Stimulated activated CD8-positive, alpha-beta memory T cell treated with anti-CD3 and anti-CD28 coated beads, Interleukin-12 subunit alpha, Interleukin-12 subunit beta, amount 100 ng/mL, for 4 hours (primary cell): ENCODE measurements at regions not wholly inside any gene's neighbourhood (a gene's known extent, or its start where the extent isn't known, plus 50 kb on each side); places are given as distances from the start of the nearest gene placed in this dataset.
"Not testable (repeated sequence)": the region's sequence is repeated elsewhere in the genome, so short reads cannot be mapped to it uniquely, and the experiment has no call there.

Experiments used
- DNase-seq: peaks from one replicate; pipeline ENCODE4 v3.0.0-alpha.2; 2020; ENCODE audit warnings: low read depth

- DNase-seq, result no peak
These were observed 84.1 kb upstream of the ASB18 start for GRCh38 chr2:236348279-236348678.

GRCh38 chr2:236348976-236349375, 84.8 kb upstream of the ASB18 start:
- DNase-seq, result no peak

GRCh38 chr2:236350426-236350825, 86.2 kb upstream of the ASB18 start:
- no peak for DNase-seq

DNA sequence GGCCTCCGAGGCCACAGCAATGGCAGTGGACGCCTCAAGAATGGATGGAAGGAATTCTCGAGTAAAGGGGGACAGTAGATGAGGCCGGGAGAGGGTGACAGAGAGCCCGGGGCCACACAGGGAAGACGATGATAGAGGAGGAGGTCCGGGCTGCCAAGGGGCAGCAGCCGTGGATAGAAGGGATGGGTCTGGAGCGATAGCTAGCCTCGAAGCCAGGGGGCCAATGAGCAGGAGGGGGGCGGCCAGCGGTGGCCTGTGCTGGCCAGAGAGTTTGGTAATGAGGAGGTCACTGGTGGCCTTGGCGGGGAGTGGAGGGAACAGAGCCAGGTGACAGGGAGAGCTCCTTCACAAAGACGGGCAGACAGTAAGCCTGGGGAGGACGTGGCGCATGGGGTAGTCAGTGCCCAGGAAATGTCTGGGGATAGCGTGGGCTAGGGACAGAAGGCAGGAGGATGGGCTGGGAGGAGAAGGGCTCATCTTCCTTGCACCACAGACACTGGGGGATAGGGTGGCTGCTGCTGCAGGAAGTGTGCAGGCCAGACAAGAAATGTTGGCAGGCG, 87.8 kb upstream of the ASB18 start:
- DNase-seq, result no peak

- no peak for DNase-seq
These were observed 88.8 kb upstream of the ASB18 start for GRCh38 chr2:236352761-236353593.

GRCh38 chr2:236353594-236353942, 89.4 kb upstream of the ASB18 start:
- no peak for DNase-seq

DNA sequence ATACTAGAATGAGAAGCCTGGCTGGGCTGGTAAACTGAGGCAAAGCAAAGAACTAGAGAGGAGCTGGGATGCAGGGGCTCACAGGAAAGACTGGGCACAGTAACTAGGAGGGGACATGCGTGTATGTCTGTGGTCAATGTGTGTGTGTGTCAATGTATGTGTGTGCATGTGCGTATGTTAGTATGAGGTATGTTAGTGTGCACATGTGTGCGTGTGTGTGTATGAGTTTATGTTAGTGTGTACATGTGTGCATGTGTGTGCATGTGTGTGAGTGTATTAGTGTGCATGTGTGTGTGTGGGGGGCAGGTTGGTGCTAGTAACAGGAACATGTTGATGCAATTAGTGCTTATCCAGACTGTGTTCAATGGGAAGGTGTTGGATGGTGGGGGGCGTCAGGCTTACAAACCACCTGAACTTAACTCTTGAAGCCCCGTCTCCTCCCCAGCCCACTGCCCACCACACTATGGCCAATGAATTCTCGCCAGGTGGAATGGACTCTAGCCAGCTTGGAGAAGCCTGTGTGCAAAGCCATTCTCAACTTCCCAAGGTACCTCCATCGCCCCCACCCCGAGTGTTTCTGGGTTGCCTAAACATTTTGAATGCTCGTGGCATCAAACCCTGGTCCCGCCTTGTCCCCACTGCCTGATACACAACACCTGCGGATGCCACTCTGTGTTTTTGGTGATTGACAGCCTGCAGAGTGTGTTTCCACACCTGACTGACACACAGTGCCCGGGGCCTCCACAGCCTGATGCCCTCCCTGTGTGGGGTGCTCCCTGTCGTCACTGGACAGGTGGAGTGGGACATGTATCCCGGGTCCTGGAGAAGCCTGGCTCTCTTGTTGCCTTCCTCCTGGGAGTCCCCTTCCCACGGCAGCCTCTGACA, 90.1 kb upstream of the ASB18 start:
- DNase-seq, result no peak

DNA sequence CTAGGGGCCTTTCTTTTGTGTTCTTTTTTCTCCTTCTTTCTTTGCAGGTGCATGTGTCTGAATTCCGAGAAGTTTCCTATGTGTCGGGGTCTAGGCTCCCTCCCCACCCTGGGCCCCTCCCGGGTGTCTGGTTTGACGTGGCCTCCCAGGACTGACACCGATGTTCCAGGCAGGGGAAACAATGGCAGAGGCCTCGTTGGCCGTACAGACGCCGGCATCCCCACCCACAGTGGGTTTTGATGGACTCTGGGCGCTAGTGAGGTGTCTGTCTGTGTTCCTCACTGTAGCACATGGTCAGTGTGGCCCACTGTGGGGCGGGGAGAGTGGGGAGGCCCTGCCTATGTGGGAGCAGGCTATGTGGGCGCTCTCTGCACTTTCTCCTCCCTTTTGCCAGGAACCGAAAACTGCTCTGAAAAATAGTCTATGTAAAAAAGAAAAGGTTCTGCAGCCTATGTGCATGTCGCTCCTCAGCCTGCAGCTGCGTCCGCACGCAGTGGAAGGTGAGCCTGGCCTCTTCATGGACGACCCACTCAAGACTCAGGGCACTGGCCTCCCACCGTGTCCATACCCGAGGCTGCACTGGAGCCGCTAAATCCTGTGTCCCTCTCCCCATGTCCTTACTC, 90.9 kb upstream of the ASB18 start:
- no peak for DNase-seq

GRCh38 chr2:236355911-236356310, 91.7 kb upstream of the ASB18 start:
- no peak for DNase-seq

- DNase-seq, result not testable (repeated sequence)
These were observed 92.1 kb upstream of the ASB18 start for GRCh38 chr2:236356321-236356720.

DNA sequence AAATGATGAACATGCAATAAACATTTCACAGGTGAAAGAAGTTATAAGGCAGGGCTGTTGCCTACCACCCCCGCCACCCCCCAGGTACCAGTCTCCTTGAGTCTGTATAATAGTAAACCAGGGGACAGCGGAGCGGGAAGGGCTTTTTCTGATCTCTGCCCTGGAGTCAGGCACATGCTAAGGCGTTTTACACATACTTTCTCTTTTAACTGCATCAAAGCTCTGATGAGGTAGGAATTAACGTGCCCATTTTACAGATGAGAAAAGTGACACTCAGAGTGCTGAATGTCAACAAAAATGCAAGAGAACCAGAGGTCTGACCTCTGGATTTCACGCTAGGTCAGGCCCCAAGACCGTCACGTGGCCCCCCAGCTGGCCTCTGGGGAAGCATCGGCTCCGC, 94.3 kb upstream of the ASB18 start:
- not testable (repeated sequence) for DNase-seq

- DNase-seq, result no peak
These were observed 95.3 kb upstream of the ASB18 start for GRCh38 chr2:236359426-236360045.

GRCh38 chr2:236360496-236360895, 96.3 kb upstream of the ASB18 start:
- DNase-seq, result no peak

DNA sequence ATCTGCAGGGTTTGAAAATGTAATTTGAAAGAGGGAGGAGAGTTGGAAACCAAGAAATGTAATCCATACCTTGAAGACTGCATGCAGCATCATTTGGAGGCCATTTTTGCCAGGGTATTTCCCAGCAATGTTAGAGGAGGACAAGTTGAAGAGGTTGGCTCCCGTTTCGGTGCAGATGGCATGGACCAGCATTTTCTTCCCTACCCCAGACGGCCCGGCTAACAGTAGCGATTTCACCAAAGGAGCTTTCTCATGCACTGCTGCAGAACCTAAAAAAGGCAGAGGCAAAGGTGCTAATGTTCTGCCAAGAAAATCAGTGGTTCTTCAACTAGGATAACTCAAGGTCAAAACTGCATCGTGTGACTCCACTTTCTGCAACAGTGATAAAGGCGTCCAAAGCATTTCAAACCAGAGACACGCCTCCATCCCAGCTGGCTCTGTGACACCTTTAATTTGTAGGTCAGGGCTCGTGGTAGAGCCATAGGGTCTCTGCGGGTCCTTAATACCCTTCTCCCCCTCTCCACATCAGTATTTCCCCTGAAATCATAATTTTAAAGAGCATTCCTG, 99.6 kb upstream of the ASB18 start:
- no peak for DNase-seq

DNA sequence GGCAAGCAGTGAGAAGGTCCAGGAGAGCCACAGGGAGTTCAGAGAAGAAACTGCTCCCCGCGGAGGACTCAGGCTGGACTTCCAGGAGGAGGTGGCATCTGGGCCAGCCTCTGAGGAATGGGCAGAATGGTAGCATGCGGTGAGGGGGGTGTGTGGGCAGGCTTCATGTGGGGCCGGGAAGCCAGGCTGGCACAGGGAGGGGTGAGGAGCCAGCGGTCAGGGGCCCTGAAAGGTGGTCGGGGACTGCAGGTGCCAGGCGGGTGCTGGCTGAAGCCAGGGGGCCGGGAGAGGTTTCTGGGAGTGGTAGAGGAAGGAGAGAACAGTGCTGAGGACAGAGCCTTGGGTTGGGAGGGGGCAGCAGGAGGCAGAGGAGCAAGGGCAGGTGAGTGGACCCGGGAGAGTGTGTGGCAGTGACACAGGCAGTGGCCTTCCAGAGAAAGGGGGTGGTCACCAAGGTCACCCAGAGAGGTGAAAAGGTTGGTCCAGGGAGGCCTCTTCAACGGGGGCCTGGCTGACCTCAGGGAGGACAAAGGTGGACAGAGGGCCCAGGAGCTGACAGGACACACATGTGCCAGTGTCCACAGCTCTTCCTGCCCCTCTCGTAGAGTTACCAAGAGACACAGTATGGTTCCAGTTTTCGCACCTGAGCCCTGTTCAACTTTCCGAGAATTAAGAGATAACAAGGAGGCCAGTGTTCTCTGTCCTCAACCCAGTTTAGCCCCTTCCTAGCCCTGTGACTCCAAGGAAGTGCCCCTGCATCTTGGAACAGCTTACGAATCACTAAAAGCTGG, 101.2 kb upstream of the ASB18 start:
- no peak for DNase-seq

DNA sequence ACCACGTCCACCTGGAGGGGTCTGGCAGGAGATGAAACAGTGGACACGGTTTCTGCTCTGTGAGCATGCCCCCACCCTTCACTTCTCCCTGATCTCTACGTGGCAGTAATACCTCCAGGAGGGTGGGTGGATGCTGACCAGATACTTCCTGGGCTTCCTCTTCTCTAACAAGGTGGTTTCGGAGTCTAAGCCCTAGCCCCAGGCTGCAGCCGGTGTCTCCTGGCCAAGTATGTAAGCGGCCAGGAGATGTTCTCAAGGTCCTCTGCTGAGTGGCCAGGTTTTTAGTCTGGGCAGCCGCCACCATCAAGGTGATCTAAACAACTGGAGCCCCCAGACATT, 101.8 kb upstream of the ASB18 start:
- no peak for DNase-seq

GRCh38 chr2:236366397-236366796, 102.2 kb upstream of the ASB18 start:
- DNase-seq, result no peak

DNA sequence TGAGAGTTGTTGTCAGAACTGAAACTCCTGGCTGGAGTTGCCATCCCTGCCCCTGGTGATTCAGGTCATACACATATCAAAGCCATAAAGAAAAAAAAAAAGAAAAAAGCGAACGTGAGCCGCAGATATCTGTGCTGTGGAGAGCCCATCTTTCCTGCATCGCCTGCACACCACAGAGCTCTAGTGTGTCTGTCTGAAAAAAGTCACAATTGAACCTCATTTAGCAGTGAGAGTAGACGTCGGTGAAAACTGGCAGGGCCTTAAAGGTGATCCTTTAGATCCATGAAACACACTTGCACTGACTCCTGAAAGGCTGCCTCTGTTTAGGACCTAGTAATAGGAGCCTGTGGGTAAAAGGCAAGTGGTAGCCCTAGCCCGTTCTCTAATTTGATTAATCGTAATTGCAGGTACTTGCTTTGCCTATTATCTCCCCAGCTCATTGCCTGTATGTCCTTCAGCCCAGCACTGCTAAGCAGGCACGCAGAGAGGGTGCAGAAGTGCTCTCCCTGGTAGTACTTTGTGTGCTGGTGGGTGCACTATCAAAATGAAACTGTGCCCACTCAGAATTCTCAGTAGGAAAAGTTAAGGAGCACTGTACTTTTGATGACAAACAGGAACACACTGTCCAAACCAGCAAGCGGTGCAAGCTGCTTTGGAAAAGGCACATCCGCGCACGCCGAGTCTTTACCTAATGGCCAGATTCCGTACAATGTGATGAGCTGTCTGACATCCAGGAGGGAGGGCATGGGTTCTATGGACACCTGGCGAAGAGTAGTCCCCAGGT, 103.5 kb upstream of the ASB18 start:
- DNase-seq, result no peak

GRCh38 chr2:236369661-236370062, 105.5 kb upstream of the ASB18 start:
- DNase-seq, result no peak

DNA sequence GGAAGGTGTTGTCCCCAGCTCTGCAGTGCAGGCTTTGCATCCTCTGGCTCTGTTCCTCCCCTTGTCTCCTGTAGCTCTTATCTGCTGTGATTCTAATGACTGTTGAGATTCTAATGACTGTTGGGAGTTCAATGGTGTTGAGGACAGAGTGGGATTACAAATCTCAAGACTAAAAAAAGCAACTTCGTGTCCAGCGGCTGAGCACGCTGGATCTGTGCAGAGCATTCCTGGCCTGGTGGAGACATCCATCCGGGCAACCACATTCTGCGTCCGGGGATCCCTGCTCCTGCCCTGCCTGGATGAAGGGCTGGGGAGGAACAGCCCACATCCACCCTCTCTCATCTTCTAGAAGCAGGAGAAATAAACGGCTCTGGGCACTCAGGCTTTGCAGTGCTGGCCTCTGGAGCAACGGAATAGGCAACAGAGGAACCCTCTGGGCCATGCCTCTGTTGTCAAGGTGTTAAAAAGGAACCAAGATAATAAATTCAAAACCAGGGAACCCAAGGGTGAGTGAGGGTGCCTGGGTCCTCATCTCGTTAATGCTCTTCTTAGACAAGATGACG, 106.7 kb upstream of the ASB18 start:
- no peak for DNase-seq
